Fibroblast of lung (primary cell): ENCODE measurements at regions not wholly inside any gene's neighbourhood (a gene's known extent, or its start where the extent isn't known, plus 50 kb on each side); places are given as distances from the start of the nearest gene placed in this dataset.

ENCODE experiments used
- DNase-seq, 2 donors: peaks; one replicate each; pipeline versions ENCODE4 v3.0.0 to v3.0.0-alpha.2; 2010; ENCODE audit warnings: low read depth in 2 of 2
- H2AFZ ChIP-seq: 2 replicates; pipeline ENCODE4 v1.5.1; 2012; ENCODE audit warnings: low read length, control low read depth, inconsistent platforms
- H3K27ac ChIP-seq: 2 replicates; pipeline ENCODE4 v1.5.1; 2011; ENCODE audit warnings: low read length, control low read depth; ENCODE audit not compliant: insufficient read depth
- H3K27me3 ChIP-seq: 2 replicates; pipeline ENCODE4 v1.5.1; 2011; ENCODE audit warnings: mild to moderate bottlenecking, low read length; ENCODE audit not compliant: control insufficient read depth, insufficient read depth
- H3K36me3 ChIP-seq: 2 replicates; pipeline ENCODE4 v1.5.1; 2011; ENCODE audit warnings: low read length; ENCODE audit not compliant: control insufficient read depth, insufficient read depth
- H3K4me1 ChIP-seq: 2 replicates; pipeline ENCODE4 v1.5.1; 2011; ENCODE audit warnings: low read length; ENCODE audit not compliant: control insufficient read depth, insufficient read depth; ENCODE audit errors: extremely low read depth
- H3K4me2 ChIP-seq: 2 replicates; pipeline ENCODE4 v1.5.1; 2011; ENCODE audit warnings: low read length, control low read depth; ENCODE audit not compliant: insufficient read depth; ENCODE audit errors: extremely low read depth
- H3K4me3 ChIP-seq, 4 experiments: fragments of 200-600 bp in 1 of 4; sonication (generic) in 1 of 4; replicated peaks in 1 of 4; 2 replicates each; pipeline ENCODE4 v1.5.1; 2011 to 2016; ENCODE audit warnings: low read length in 4 of 4, low read depth in 3 of 4, mild to moderate bottlenecking in 3 of 4, control low read depth in 2 of 4, inconsistent platforms in 1 of 4, mixed read lengths in 1 of 4; ENCODE audit not compliant: insufficient read depth in 1 of 4; ENCODE audit errors: control extremely low read depth in 1 of 4
- H3K79me2 ChIP-seq: 2 replicates; pipeline ENCODE4 v1.5.1; 2012; ENCODE audit warnings: mild to moderate bottlenecking, low read length, inconsistent platforms; ENCODE audit not compliant: control insufficient read depth, insufficient read depth
- H3K9ac ChIP-seq: 2 replicates; pipeline ENCODE4 v1.5.1; 2011; ENCODE audit warnings: mild to moderate bottlenecking, low read length, control low read depth; ENCODE audit not compliant: insufficient read depth
- H3K9me3 ChIP-seq: 2 replicates; pipeline ENCODE4 v1.5.1; 2012; ENCODE audit warnings: low read depth, low read length; ENCODE audit not compliant: control insufficient read depth, insufficient read depth
- H4K20me1 ChIP-seq: 2 replicates; pipeline ENCODE4 v1.5.1; 2011; ENCODE audit warnings: low read length; ENCODE audit not compliant: control insufficient read depth, insufficient read depth; ENCODE audit errors: extremely low read depth
- EZH2 ChIP-seq: IDR thresholded peaks from 2 replicates; pipeline ENCODE4 v1.5.1; 2012; ENCODE audit warnings: low read length, control low read depth, mild to moderate bottlenecking; ENCODE audit errors: missing control alignments
- TF ChIP-seq, protein P1 (sequence below), 2 donors: IDR thresholded peaks in 1 of 2; conservative IDR thresholded peaks in 1 of 2; 1 replicate in 1 of 2; 2 replicates in 1 of 2; pipeline ENCODE4 v1.5.1; 2011 to 2012; ENCODE audit warnings: low read length in 2 of 2, control low read depth in 1 of 2, inconsistent platforms in 1 of 2, low read depth in 1 of 2, mild to moderate bottlenecking in 1 of 2

DNA sequence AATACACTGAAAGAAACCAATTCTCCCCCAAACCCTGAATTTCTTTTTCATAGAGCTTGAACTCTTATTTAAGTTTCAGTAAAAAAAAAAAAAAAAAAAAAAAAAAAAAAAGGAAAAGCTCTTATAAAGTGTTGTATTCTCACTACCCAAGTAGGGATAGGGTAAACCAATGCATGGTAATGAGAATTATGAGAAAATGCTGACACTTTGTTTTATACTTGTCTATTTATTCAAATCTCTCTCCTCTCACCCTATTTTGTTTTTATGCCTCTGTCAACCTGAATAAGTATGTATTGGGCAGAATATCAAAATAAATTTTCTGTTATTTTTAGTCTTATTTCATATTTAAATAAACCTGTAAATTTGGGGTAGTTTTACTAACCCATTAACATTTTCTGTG lies 181.9 kb downstream of the GJA1 start:
- Histone ChIP-seq H3K4me2 (no peak overlapping the region), H3K27ac (no peak overlapping the region), H3K36me3 (no peaks in the 10 kb centered on the region), H4K20me1 (no peaks in the 10 kb centered on the region), H3K4me3 (no peak overlapping the region), H3K27me3 (no peaks in the 10 kb centered on the region), H3K9me3 (no peaks in the 10 kb centered on the region), H3K4me1 (no peaks in the 10 kb centered on the region), H2AFZ (no peak overlapping the region), H3K79me2 (no peaks in the 10 kb centered on the region), H3K9ac (no peak overlapping the region)
- no peak for DNase-seq
- TF ChIP-seq, protein P1, sequence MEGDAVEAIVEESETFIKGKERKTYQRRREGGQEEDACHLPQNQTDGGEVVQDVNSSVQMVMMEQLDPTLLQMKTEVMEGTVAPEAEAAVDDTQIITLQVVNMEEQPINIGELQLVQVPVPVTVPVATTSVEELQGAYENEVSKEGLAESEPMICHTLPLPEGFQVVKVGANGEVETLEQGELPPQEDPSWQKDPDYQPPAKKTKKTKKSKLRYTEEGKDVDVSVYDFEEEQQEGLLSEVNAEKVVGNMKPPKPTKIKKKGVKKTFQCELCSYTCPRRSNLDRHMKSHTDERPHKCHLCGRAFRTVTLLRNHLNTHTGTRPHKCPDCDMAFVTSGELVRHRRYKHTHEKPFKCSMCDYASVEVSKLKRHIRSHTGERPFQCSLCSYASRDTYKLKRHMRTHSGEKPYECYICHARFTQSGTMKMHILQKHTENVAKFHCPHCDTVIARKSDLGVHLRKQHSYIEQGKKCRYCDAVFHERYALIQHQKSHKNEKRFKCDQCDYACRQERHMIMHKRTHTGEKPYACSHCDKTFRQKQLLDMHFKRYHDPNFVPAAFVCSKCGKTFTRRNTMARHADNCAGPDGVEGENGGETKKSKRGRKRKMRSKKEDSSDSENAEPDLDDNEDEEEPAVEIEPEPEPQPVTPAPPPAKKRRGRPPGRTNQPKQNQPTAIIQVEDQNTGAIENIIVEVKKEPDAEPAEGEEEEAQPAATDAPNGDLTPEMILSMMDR (conservative IDR thresholded peaks at IDR 0.05 in 1 of 2, IDR thresholded peaks at IDR 0.05 in 1 of 2; ENCODE audit: low read depth in 1 of 2, low read length in 2 of 2), result no peak
- no peak for TF ChIP-seq EZH2

DNA sequence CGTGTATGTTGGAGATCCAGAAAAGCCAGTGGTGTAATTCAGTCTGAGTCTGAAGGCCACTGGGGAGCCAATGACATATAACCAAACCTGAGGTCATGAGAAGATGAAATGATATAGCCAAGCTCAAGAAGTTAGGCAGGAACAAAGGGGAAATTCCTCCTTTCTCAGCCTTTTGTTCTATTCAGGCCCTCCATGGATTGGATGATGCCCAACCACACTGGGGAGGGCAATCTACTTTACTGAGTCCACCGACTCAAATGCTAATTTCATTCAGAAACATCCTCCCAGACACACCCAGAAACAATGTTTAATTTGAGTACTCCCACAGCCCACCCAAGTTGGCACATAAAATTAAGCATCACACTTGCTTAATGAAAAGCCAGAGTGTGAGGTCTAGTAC lies 183.6 kb downstream of the GJA1 start:
- no peaks in the 10 kb centered on the region for H4K20me1 ChIP-seq
- H3K36me3 ChIP-seq, result no peaks in the 10 kb centered on the region
- H3K79me2 ChIP-seq, result no peaks in the 10 kb centered on the region
- H3K4me3 ChIP-seq, result no peak overlapping the region
- TF ChIP-seq, protein P1 (conservative IDR thresholded peaks at IDR 0.05 in 1 of 2, IDR thresholded peaks at IDR 0.05 in 1 of 2; ENCODE audit: low read depth in 1 of 2, low read length in 2 of 2), result no peak
- TF ChIP-seq EZH2, result no peak
- H3K4me2 ChIP-seq, result no peak overlapping the region
- H3K4me1 ChIP-seq, result no peaks in the 10 kb centered on the region
- no peak overlapping the region for H3K9ac ChIP-seq
- no peaks in the 10 kb centered on the region for H3K9me3 ChIP-seq
- H3K27me3 ChIP-seq, result no peaks in the 10 kb centered on the region
- H3K27ac ChIP-seq, result no peak overlapping the region
- no peak overlapping the region for H2AFZ ChIP-seq
- no peak for DNase-seq

DNA sequence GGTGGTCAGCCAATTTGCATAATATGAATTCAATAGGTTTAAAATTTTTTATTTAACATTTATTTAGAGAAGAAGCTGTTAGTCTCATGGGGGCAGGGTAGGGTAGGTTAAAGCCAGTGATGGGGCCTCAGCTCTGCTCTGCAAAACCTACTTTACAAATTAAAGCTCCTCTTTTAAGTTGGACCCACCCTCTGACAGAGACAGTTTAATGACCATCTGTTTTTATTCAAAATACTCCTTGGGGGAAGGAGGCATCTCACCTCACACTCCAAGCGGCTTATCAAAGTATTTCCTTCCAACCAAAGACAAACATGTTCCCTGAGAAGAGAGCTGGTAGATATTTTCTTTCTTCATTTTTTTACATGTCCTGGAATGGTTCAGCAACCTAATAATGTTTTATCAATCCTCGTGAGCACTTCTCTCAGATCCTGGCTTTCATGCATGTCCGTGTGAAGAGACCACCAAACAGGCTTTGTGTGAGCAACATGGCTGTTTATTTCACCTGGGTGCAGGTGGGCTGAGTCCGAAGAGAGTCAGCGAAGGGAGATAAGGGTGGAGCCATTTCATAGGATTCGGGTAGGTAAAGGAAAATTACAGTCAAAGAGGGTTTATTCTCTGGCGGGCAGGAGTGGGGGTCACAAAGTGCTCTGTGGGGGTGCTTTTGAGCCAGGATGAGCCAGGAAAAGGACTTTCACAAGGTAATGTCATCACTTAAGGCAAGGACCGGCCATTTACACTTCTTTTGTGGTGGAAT lies 184.7 kb downstream of the GJA1 start:
- no peak overlapping the region for H3K9ac ChIP-seq
- no peaks in the 10 kb centered on the region for H3K4me1 ChIP-seq
- H3K4me3 ChIP-seq, result no peak overlapping the region
- H3K27ac ChIP-seq, result no peak overlapping the region
- H2AFZ ChIP-seq, result no peak overlapping the region
- TF ChIP-seq EZH2, result no peak
- TF ChIP-seq, protein P1 (conservative IDR thresholded peaks at IDR 0.05 in 1 of 2, IDR thresholded peaks at IDR 0.05 in 1 of 2; ENCODE audit: low read depth in 1 of 2, low read length in 2 of 2), result no peak
- H4K20me1 ChIP-seq, result no peaks in the 10 kb centered on the region
- H3K9me3 ChIP-seq, result no peaks in the 10 kb centered on the region
- H3K4me2 ChIP-seq, result no peak overlapping the region
- H3K36me3 ChIP-seq, result no peaks in the 10 kb centered on the region
- no peaks in the 10 kb centered on the region for H3K79me2 ChIP-seq
- no peak for DNase-seq
- no peaks in the 10 kb centered on the region for H3K27me3 ChIP-seq
